ENCODE measurements at regions not wholly inside any gene's neighbourhood (a gene's known extent, or its start where the extent isn't known, plus 50 kb on each side); places are given as distances from the start of the nearest gene placed in this dataset.
A peak's percentile ranks its signal among the peaks of the same experiment; 100 is the strongest.

GRCh38 chr4:138918169-138918869 is 97.3 kb upstream of the NOCT start:
- no peaks in the 10 kb centered on the region for H3K36me3 ChIP-seq
- ATAC-seq (no peak), DNase-seq (no peak)
- no peak overlapping the region for H3K4me3 ChIP-seq
- no peak for TF ChIP-seq CTCF (IDR thresholded peaks at IDR 0.05)
- no peak overlapping the region for H3K27ac ChIP-seq
- H3K4me1 ChIP-seq: peaks cover 0 to 11% (median 0%) of the 10 kb centered on the region in 9 donors
- WGBS, 2 donors: 91 to 93% methylated on average over 15 of the region's 15 CpGs
- H3K9me3 ChIP-seq: no peaks in the 10 kb centered on the region
- intact Hi-C loops (cut with DNase I): loop anchor here in 4 of 10 donors (2.0 to 10.0 kb wide), 6 partner anchors 46 to 884 kb away; no protein-coding TSS in a partner anchor
- no peaks in the 10 kb centered on the region for H3K27me3 ChIP-seq

GRCh38 chr4:138916763-138917162 is 98.8 kb upstream of the NOCT start:
- H3K9me3 ChIP-seq: no peaks in the 10 kb centered on the region
- peaks cover 0 to 11% (median 4%) of the 10 kb centered on the region in 9 donors for H3K4me1 ChIP-seq
- no peaks in the 10 kb centered on the region for H3K36me3 ChIP-seq
- intact Hi-C loops (cut with DNase I): loop anchor here in 4 of 10 donors (5.0 to 10.0 kb wide), 5 partner anchors 44 to 882 kb away; no protein-coding TSS in a partner anchor
- TF ChIP-seq CTCF (IDR thresholded peaks at IDR 0.05): no peak
- ATAC-seq: no peak
- H3K27me3 ChIP-seq: no peaks in the 10 kb centered on the region
- no peak for DNase-seq
- 96 to 97% methylated on average over 1 of the region's 1 CpG for WGBS, 2 donors
- no peak overlapping the region for H3K4me3 ChIP-seq
- H3K27ac ChIP-seq: no peak overlapping the region

GRCh38 chr4:138915756-138916155 is 99.8 kb upstream of the NOCT start:
- ATAC-seq (no peak), DNase-seq (no peak)
- no peak for TF ChIP-seq CTCF (IDR thresholded peaks at IDR 0.05)
- no peak overlapping the region for H3K27ac ChIP-seq
- peaks cover 4 to 20% (median 10%) of the 10 kb centered on the region in 9 donors for H3K4me1 ChIP-seq
- no peaks in the 10 kb centered on the region for H3K36me3 ChIP-seq
- intact Hi-C loops (cut with DNase I): loop anchor here in 4 of 10 donors (5.0 to 10.0 kb wide), 5 partner anchors 43 to 881 kb away; no protein-coding TSS in a partner anchor
- no peak overlapping the region for H3K4me3 ChIP-seq
- no peaks in the 10 kb centered on the region for H3K27me3 ChIP-seq
- H3K9me3 ChIP-seq: no peaks in the 10 kb centered on the region

GRCh38 chr4:138912704-138913340 is 102.8 kb upstream of the NOCT start:
- Histone ChIP-seq H3K36me3 (no peaks in the 10 kb centered on the region), H3K4me3 (no peak overlapping the region), H3K9me3 (no peaks in the 10 kb centered on the region), H3K27me3 (no peaks in the 10 kb centered on the region), H3K27ac (peak overlapping the region in 1 of 10 donors; percentile 18), H3K4me1 (peaks cover 5 to 24% (median 14%) of the 10 kb centered on the region in 9 donors)
- ATAC-seq (no peak), DNase-seq (no peak)
- WGBS, 2 donors: 78% methylated on average over 3 of the region's 3 CpGs
- intact Hi-C loops (cut with DNase I): loop anchor here in 2 of 10 donors (10.0 kb wide), 2 partner anchors 228 to 878 kb away; no protein-coding TSS in a partner anchor
- TF ChIP-seq CTCF (IDR thresholded peaks at IDR 0.05): no peak

Data from heart right ventricle (tissue), 16 donors.